ENCODE measurements at regions not wholly inside any gene's neighbourhood (a gene's known extent, or its start where the extent isn't known, plus 50 kb on each side); places are given as distances from the start of the nearest gene placed in this dataset.
"Not testable (repeated sequence)": the region's sequence is repeated elsewhere in the genome, so short reads cannot be mapped to it uniquely, and the experiment has no call there.

DNA sequence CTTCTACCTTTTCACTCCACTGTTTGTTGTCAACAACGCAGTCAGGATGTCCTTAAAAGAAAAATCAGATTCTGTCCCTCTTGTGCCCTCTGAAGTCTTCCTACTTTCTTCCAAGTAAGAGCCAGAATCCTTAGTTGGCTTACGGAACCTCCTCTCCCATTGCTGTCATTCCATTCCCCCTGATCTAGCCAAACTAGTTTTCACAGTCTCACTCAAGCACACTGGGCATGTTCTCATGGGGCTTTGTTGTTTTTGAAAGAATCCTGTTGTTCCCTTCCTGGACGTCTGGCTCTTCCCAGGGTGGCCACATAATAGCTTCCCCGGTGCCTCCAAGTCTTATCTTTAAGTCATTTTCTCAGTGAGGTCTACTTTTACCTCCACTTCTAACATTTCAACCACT lies 158.6 kb upstream of the ELAC2 start:
- Mint-ChIP-seq H3K27me3 (ENCODE audit: low read depth) (no peaks in the 10 kb centered on the region), H3K36me3 (ENCODE audit: low read depth) (no peaks in the 10 kb centered on the region)
- ATAC-seq, result no peak

DNA sequence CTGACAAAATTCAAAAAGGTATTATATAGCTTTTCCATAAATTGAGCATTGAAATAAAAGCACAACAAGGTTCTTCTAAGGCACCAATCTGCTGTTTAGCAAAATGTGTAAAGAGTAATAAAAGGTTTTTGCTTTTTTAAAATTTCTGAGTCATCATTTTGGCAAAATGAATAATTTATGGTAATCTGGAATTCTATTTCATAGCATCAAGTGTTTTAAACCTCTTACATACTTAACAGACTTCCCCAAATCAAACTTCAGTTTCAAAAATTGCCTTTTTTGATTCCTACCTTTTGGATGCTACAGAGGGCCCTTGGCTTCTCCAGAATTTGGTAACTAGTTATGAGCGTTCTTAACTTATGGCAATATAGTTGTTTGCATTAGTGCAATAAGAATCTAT lies 154.0 kb upstream of the ELAC2 start:
- Mint-ChIP-seq H3K4me1 (ENCODE audit: low read depth) (no peaks in the 10 kb centered on the region), H3K9me3 (ENCODE audit: insufficient read depth) (peaks cover 14% of the 10 kb centered on the region), H3K36me3 (ENCODE audit: low read depth) (no peaks in the 10 kb centered on the region), H3K27ac (no peak overlapping the region), H3K27me3 (ENCODE audit: low read depth) (no peaks in the 10 kb centered on the region), H3K4me3 (no peak overlapping the region)
- POLR2A ChIA-PET, result no interaction called here
- CTCF ChIA-PET, result interaction anchor here (0.7 kb wide), 1 partner anchor 1798 kb away, joined by 3 read pairs; no protein-coding TSS in a partner anchor
- no peak for DNase-seq
- ATAC-seq, result no peak

More for the DNA sequence above, 158.6 kb upstream of the ELAC2 start:
- no peak overlapping the region for H3K27ac Mint-ChIP-seq
- peaks cover 10% of the 10 kb centered on the region for H3K9me3 Mint-ChIP-seq (ENCODE audit: insufficient read depth)
- ChIA-PET CTCF (no interaction called here), POLR2A (no interaction called here)
- no peaks in the 10 kb centered on the region for H3K4me1 Mint-ChIP-seq (ENCODE audit: low read depth)
- no peak overlapping the region for H3K4me3 Mint-ChIP-seq
- no peak for DNase-seq

DNA sequence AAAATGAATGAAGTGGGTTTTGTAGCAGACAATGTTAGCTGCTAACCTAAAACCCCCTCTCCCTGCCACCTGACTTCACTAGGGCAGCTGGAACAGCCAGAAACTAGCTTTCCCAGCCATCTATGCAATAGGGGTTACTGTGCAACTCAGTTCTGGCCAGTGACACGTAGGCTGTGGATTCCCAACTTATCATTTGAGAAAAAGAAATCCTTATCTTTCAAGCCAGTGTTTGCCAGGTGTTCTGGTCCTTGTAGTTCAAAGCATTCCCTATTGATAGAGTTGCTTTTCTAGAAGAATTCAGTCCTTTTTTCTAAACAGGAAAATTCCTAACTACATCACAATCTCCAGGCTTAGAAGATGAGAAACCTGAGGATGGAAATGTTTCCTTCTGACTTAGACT lies 144.5 kb upstream of the ELAC2 start:
- ChIA-PET CTCF (no interaction called here), POLR2A (no interaction called here)
- Mint-ChIP-seq H3K4me3 (no peak overlapping the region), H3K9me3 (ENCODE audit: insufficient read depth) (no peaks in the 10 kb centered on the region), H3K27ac (no peak overlapping the region), H3K27me3 (ENCODE audit: low read depth) (no peaks in the 10 kb centered on the region), H3K36me3 (ENCODE audit: low read depth) (no peaks in the 10 kb centered on the region), H3K4me1 (ENCODE audit: low read depth) (no peaks in the 10 kb centered on the region)
- no peak for DNase-seq
- ATAC-seq, result no peak

DNA sequence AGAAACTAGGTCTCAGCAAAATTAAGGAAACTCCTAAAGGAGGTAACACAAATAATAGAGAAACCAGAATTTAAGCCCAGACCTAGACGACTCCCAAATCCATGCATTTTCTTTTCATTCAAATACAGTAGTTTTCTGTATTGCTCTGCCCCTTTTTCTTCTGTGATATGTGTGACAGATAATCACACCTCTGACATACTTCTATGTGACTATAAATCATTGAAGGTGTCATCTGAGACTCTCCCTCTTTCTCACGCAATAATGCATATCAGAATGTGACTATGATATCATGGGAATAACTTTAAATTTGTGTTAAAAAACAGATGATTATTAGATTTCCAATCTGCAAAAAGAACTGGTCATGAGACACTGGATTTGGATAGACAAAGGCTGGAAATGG lies 143.0 kb upstream of the ELAC2 start:
- H3K27me3 Mint-ChIP-seq (ENCODE audit: low read depth), result no peaks in the 10 kb centered on the region
- ATAC-seq (no peak), DNase-seq (no peak)
- no peak overlapping the region for H3K27ac Mint-ChIP-seq
- H3K4me3 Mint-ChIP-seq, result no peak overlapping the region
- CTCF ChIA-PET, result no interaction called here
- POLR2A ChIA-PET, result no interaction called here
- H3K36me3 Mint-ChIP-seq (ENCODE audit: low read depth), result no peaks in the 10 kb centered on the region
- no peaks in the 10 kb centered on the region for H3K9me3 Mint-ChIP-seq (ENCODE audit: insufficient read depth)
- no peaks in the 10 kb centered on the region for H3K4me1 Mint-ChIP-seq (ENCODE audit: low read depth)

DNA sequence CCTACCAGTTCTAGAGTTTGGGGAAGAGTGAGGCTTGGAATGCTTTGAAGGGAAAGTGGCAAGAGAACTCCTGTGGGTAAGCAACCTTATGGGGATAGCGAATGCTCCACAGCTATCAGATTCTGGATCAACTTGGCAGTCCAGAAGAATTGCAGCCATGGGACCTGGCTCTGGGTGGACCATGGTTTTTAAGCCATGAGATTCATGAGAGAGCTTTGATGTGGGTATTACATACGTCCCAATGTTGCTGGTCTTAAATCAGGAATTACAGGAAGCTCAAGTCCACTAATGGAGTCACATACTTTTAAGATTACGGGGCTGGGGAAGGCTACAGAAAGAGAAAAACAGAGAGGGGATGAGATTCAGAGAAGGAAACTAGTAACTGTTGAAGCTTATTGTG lies 142.5 kb upstream of the ELAC2 start:
- no peaks in the 10 kb centered on the region for H3K36me3 Mint-ChIP-seq (ENCODE audit: low read depth)
- H3K4me1 Mint-ChIP-seq (ENCODE audit: low read depth), result no peaks in the 10 kb centered on the region
- DNase-seq, result no peak
- H3K27me3 Mint-ChIP-seq (ENCODE audit: low read depth), result no peaks in the 10 kb centered on the region
- no peak for ATAC-seq
- ChIA-PET POLR2A (no interaction called here), CTCF (no interaction called here)
- no peak overlapping the region for H3K4me3 Mint-ChIP-seq
- no peak overlapping the region for H3K27ac Mint-ChIP-seq
- H3K9me3 Mint-ChIP-seq (ENCODE audit: insufficient read depth), result no peaks in the 10 kb centered on the region

DNA sequence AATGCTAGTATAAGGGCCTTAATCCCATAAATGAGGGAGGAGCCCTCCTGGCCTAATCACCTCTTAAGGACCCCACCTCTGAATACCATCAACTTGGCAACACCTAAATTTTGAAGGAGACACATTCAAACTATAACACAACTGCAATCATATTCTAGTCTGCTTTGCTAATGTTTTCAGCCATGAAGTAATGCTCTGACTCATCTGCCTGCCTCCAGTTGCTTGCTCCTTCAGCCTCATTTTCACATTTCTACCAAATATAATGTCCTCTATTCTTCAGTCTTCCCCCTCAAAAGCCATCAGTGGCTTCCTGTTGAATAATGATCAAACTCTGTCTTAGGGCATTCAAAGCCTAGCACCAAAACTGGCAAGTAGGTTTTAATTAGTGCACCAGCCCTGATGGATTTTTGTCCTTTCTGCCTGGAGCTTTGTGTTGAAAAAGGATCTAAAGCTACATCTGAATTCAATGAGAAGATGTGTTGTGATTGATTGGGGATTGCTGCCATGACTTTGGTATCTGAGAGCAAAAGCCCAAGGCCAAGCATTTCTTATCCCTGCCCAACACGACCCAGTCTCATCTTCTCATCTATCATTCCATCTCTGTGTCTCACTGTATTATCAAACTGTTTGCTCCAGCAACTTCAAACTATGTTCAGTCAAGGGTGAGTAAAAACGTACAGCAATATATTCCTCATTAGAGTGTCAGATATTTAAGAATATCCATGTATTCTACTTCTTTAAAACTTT lies 140.8 kb upstream of the ELAC2 start:
- CTCF ChIA-PET, result no interaction called here
- ATAC-seq (no peak), DNase-seq (no peak)
- POLR2A ChIA-PET, result interaction anchor here (0.6 kb wide), 1 partner anchor 1167 kb away, joined by 3 read pairs; no protein-coding TSS in a partner anchor
- no peaks in the 10 kb centered on the region for H3K9me3 Mint-ChIP-seq (ENCODE audit: insufficient read depth)
- no peak overlapping the region for H3K4me3 Mint-ChIP-seq
- H3K4me1 Mint-ChIP-seq (ENCODE audit: low read depth), result no peaks in the 10 kb centered on the region
- H3K27ac Mint-ChIP-seq, result no peak overlapping the region
- H3K36me3 Mint-ChIP-seq (ENCODE audit: low read depth), result no peaks in the 10 kb centered on the region
- no peaks in the 10 kb centered on the region for H3K27me3 Mint-ChIP-seq (ENCODE audit: low read depth)

DNA sequence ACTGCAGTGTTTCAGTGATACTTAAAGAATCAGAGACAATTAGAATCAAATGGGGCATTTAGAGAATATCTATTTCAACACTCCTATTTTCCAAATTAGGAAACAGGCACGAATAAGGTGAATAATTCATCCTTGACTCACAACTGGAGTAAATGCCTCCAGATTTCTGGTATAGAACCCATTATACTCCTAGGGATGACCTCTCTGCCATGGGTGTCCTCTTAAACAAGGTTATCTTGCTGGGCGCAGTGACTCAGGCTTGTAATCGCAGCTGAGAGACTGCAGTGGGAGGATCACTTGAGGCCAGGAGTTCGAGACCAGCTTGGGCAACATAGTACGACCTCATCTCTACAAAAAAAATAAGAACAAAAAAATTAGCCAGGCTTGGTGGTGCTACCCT lies 139.8 kb upstream of the ELAC2 start:
- no peaks in the 10 kb centered on the region for H3K36me3 Mint-ChIP-seq (ENCODE audit: low read depth)
- ChIA-PET POLR2A (no interaction called here), CTCF (no interaction called here)
- no peak for DNase-seq
- ATAC-seq, result no peak
- H3K27me3 Mint-ChIP-seq (ENCODE audit: low read depth), result no peaks in the 10 kb centered on the region
- no peaks in the 10 kb centered on the region for H3K4me1 Mint-ChIP-seq (ENCODE audit: low read depth)
- no peak overlapping the region for H3K27ac Mint-ChIP-seq
- no peaks in the 10 kb centered on the region for H3K9me3 Mint-ChIP-seq (ENCODE audit: insufficient read depth)
- H3K4me3 Mint-ChIP-seq, result no peak overlapping the region

DNA sequence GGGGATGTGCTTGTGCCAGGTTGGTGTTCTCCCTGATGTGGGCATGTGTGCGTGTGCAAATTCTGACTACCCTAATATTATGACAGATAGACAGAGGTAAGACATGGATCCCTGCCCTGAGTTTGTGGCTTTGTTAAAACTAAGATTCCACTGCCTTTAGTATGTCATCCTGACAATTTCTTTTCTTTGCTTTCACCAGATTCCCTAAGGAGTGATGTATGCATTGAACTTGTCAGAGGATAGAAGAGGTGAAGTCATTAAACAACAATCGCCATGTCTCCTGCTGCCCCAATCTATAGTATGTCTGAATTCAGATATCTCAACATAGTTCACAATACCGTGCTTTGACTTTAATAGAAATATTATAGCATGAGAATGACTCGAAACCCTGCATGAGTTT lies 137.1 kb upstream of the ELAC2 start:
- CTCF ChIA-PET, result interaction anchor here (0.7 kb wide), 1 partner anchor 55 kb away, joined by 3 read pairs; no protein-coding TSS in a partner anchor

DNA sequence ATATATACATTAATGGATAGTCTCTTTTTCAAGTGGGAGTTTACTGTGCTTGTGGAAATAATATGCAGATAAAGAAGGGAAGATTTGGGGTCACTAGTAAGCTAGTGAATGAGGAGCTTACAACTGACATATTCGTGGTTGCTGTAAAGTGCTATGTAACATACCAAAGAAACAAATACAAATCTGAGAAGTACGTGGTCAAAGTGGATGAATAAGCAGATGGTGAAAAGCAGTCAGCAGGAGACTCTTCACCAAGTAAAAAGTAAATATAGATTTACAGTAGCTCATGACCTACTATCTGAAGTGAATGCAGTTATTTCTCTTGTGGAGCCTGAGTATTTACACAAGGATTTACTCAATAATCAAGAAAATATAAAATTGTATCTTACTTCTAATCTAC lies 136.6 kb upstream of the ELAC2 start:
- Mint-ChIP-seq H3K27ac (no peak overlapping the region), H3K9me3 (ENCODE audit: insufficient read depth) (no peaks in the 10 kb centered on the region), H3K4me1 (ENCODE audit: low read depth) (no peaks in the 10 kb centered on the region), H3K27me3 (ENCODE audit: low read depth) (no peaks in the 10 kb centered on the region), H3K4me3 (no peak overlapping the region), H3K36me3 (ENCODE audit: low read depth) (no peaks in the 10 kb centered on the region)
- ChIA-PET POLR2A (no interaction called here), CTCF (no interaction called here)
- ATAC-seq, result no peak
- no peak for DNase-seq

More for the DNA sequence above, 137.1 kb upstream of the ELAC2 start:
- no peak for DNase-seq
- no peaks in the 10 kb centered on the region for H3K27me3 Mint-ChIP-seq (ENCODE audit: low read depth)
- H3K4me3 Mint-ChIP-seq, result no peak overlapping the region
- H3K9me3 Mint-ChIP-seq (ENCODE audit: insufficient read depth), result no peaks in the 10 kb centered on the region
- H3K27ac Mint-ChIP-seq, result no peak overlapping the region
- POLR2A ChIA-PET, result no interaction called here
- no peaks in the 10 kb centered on the region for H3K36me3 Mint-ChIP-seq (ENCODE audit: low read depth)
- H3K4me1 Mint-ChIP-seq (ENCODE audit: low read depth), result no peaks in the 10 kb centered on the region
- no peak for ATAC-seq

DNA sequence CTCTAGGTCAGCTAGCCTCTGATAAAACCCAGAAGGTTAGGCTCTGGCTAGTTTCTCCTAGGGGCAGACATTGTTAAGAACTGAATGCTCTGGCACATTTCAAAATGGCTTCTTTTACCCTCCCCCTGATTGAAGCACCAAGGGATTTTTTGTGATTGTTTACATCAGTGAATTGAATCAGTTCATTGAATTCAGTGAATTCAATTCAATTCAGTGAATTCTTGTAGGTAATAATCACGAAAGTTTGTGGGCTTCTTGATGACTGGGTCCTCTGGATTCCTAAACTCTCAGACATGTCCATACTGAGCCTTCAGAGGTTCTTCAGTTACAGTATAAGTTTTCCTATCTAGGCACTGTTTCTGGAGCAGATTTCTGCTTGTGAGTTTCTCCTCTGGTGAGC lies 135.2 kb upstream of the ELAC2 start:
- Mint-ChIP-seq H3K27me3 (ENCODE audit: low read depth) (peaks cover 2% of the 10 kb centered on the region), H3K36me3 (ENCODE audit: low read depth) (no peaks in the 10 kb centered on the region), H3K4me3 (no peak overlapping the region), H3K9me3 (ENCODE audit: insufficient read depth) (no peaks in the 10 kb centered on the region), H3K27ac (no peak overlapping the region), H3K4me1 (ENCODE audit: low read depth) (no peaks in the 10 kb centered on the region)
- POLR2A ChIA-PET, result no interaction called here
- DNase-seq, result no peak
- no peak for ATAC-seq
- CTCF ChIA-PET, result no interaction called here

DNA sequence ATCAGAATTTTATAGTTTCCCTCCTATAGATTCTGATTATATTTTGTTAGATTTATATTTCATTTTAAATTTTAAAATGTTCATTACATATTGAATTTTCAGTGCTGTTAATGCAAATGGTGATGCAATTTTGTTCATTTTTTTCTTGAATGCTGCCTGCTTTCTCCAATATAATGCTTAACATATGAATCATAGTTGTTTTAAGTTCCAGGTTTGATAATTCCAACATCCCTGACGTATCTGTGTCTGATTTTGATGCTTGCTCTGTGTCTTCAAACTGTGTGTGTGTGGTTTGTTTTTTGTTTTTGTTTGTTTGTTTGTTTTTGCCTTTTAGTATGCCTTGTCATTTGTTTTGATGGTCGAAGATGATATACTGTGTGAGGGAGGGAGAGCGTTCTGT lies 134.7 kb upstream of the ELAC2 start:
- Mint-ChIP-seq H3K4me1 (ENCODE audit: low read depth) (no peaks in the 10 kb centered on the region), H3K36me3 (ENCODE audit: low read depth) (no peaks in the 10 kb centered on the region), H3K9me3 (ENCODE audit: insufficient read depth) (no peaks in the 10 kb centered on the region), H3K27ac (no peak overlapping the region), H3K27me3 (ENCODE audit: low read depth) (peaks cover 2% of the 10 kb centered on the region), H3K4me3 (no peak overlapping the region)
- POLR2A ChIA-PET, result no interaction called here
- CTCF ChIA-PET, result no interaction called here
- ATAC-seq (no peak), DNase-seq (no peak)

DNA sequence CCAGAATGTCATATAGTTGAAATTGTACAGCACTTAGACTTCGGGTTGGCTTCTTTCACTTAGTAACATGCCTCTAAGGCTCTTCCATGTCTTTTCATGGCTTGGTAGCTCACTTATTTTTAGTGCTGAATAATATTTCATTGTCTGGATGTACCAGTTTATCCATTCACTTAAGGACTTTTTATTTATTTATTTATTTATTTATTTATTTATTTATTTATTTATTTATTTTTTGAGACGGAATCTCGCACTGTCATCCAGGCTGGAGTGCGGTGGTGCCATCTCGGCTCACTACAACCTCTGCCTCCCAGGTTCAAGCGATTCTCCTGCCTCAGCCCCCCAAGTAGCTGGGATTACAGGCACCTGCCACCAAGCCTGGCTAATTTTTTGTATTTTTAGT lies 132.9 kb upstream of the ELAC2 start:
- H3K9me3 Mint-ChIP-seq (ENCODE audit: insufficient read depth); POLR2A ChIA-PET; DNase-seq; H3K27ac Mint-ChIP-seq; CTCF ChIA-PET; ATAC-seq; H3K4me1 Mint-ChIP-seq (ENCODE audit: low read depth); H3K27me3 Mint-ChIP-seq (ENCODE audit: low read depth); H3K36me3 Mint-ChIP-seq (ENCODE audit: low read depth); H3K4me3 Mint-ChIP-seq: not testable (repeated sequence)

DNA sequence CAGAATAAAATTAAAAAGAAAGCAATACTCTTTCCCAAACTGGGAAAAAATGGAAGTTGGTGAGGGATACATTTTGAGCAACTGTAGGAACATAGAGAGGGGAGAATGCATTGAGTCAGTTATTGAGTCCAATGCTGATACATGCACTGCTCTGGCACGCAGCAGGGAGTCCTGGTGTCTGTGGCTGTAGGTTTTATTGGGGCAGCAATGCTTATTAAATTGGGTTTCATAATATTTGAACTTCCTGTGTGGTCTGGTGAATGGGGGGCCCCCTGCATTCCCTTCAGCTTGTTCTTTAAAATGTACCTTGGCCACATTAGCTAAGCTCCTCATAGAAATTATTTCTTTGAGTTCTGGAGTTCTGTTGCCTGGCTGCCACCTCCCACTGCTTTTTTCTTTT lies 125.2 kb upstream of the ELAC2 start:
- DNase-seq (no peak), ATAC-seq (no peak)
- Mint-ChIP-seq H3K27ac (no peak overlapping the region), H3K9me3 (ENCODE audit: insufficient read depth) (peaks cover 4% of the 10 kb centered on the region), H3K36me3 (ENCODE audit: low read depth) (no peaks in the 10 kb centered on the region), H3K4me3 (no peak overlapping the region), H3K4me1 (ENCODE audit: low read depth) (no peaks in the 10 kb centered on the region), H3K27me3 (ENCODE audit: low read depth) (no peaks in the 10 kb centered on the region)
- ChIA-PET CTCF (no interaction called here), POLR2A (no interaction called here)
